Endothelial cell of umbilical vein (primary cell): ENCODE measurements at regions not wholly inside any gene's neighbourhood (a gene's known extent, or its start where the extent isn't known, plus 50 kb on each side); places are given as distances from the start of the nearest gene placed in this dataset. TPM values are rescaled to one million over a fixed set of nuclear protein-coding genes. Genes with fewer than 3 reads are reported as not detected.

Source experiments
- BruUV-seq: library from RNA; stranded (reverse); fragments of 400-500 nt; replicated peaks from 2 replicates; lab custom pipeline; 2021; lab: Mats Ljungman, UMichigan
- CTCF ChIA-PET: fragments of 300-600, 350-600 bp; sonication (Branson Sonifier 250); formaldehyde crosslinking; loops from one replicate; lab custom pipeline; 2021; ENCODE audit warnings: antibody characterized with exemption, inconsistent platforms; lab: Charles Lee
- POLR2A ChIA-PET: fragments of 300-600, 350-600 bp; sonication (Branson Sonifier 250); formaldehyde crosslinking; loops from one replicate; lab custom pipeline; 2021; ENCODE audit warnings: antibody characterized with exemption, inconsistent platforms; lab: Charles Lee
- DNase-seq: peaks from one replicate; pipeline ENCODE4 v3.0.0-alpha.2; 2011; ENCODE audit warnings: low read depth, low spot score
- FAIRE-seq: peaks from 2 replicates; lab custom pipeline; 2011; peaks lifted over from hg19 to GRCh38; lab: Jason Lieb, UNC
- H2AFZ ChIP-seq: 2 replicates; pipeline ENCODE4 v1.6.0; 2012; ENCODE audit warnings: low read depth, low read length, control low read depth, inconsistent platforms
- H3K27ac ChIP-seq: 2 replicates; pipeline ENCODE4 v1.5.1; 2011; ENCODE audit warnings: low read depth, mild to moderate bottlenecking, control low read depth, low read length, moderate library complexity; ENCODE audit not compliant: insufficient read depth
- H3K27me3 ChIP-seq, 2 experiments: 2 replicates each; pipeline versions ENCODE4 v1.6.0 to v1.6.1; 2011; ENCODE audit warnings: low read length in 2 of 2, mixed read lengths in 1 of 2; ENCODE audit not compliant: control insufficient read depth in 2 of 2, insufficient read depth in 2 of 2
- H3K36me3 ChIP-seq, 2 experiments: 2 replicates in 1 of 2; 3 replicates in 1 of 2; pipeline ENCODE4 v1.5.1; 2011; ENCODE audit warnings: low read length in 2 of 2, mild to moderate bottlenecking in 1 of 2, moderate library complexity in 1 of 2; ENCODE audit not compliant: control insufficient read depth in 2 of 2, insufficient read depth in 2 of 2; ENCODE audit errors: extremely low read depth in 1 of 2
- H3K4me1 ChIP-seq: 3 replicates; pipeline ENCODE4 v1.5.1; 2011; ENCODE audit warnings: mild to moderate bottlenecking, low read length; ENCODE audit not compliant: control insufficient read depth, insufficient read depth; ENCODE audit errors: extremely low read depth
- H3K4me2 ChIP-seq: 2 replicates; pipeline ENCODE4 v1.6.1; 2011; ENCODE audit warnings: low read length, control low read depth, mixed read lengths; ENCODE audit not compliant: insufficient read depth
- H3K4me3 ChIP-seq, 3 experiments: fragments of 200-600 bp in 1 of 3; sonication (generic), shearing (Covaris generic) in 1 of 3; replicated peaks in 1 of 3; 2 replicates each; pipeline ENCODE4 v1.5.1; 2011 to 2016; ENCODE audit warnings: control low read depth in 3 of 3, low read length in 3 of 3, mild to moderate bottlenecking in 2 of 3, inconsistent platforms in 1 of 3, low read depth in 1 of 3, moderate library complexity in 1 of 3; ENCODE audit not compliant: insufficient read depth in 1 of 3
- H3K79me2 ChIP-seq: 2 replicates; pipeline ENCODE4 v1.6.0; 2012; ENCODE audit warnings: low read length, inconsistent platforms; ENCODE audit not compliant: control insufficient read depth, insufficient read depth
- H3K9ac ChIP-seq: replicated peaks from 2 replicates; pipeline ENCODE3; 2011; ENCODE audit warnings: low read length, control low read depth; ENCODE audit not compliant: insufficient read depth; ENCODE audit errors: extremely low read depth
- H3K9me1 ChIP-seq: replicated peaks from 3 replicates; pipeline ENCODE4 v1.6.0; 2011; ENCODE audit warnings: mild to moderate bottlenecking, low read length; ENCODE audit not compliant: control insufficient read depth, insufficient read depth; ENCODE audit errors: extremely low read depth
- H3K9me3 ChIP-seq: replicated peaks from 2 replicates; pipeline ENCODE4 v1.5.1; 2012; ENCODE audit warnings: low read length, inconsistent platforms; ENCODE audit not compliant: control insufficient read depth, insufficient read depth
- H4K20me1 ChIP-seq: replicated peaks from 2 replicates; pipeline ENCODE3; 2011; ENCODE audit warnings: mild to moderate bottlenecking, low read length; ENCODE audit not compliant: control insufficient read depth, insufficient read depth; ENCODE audit errors: extremely low read depth
- EZH2 ChIP-seq: IDR thresholded peaks from 2 replicates; pipeline ENCODE4 v1.6.1; 2012; ENCODE audit warnings: borderline replicate concordance, low read depth, mild to moderate bottlenecking, moderate library complexity, low read length, inconsistent platforms; ENCODE audit not compliant: severe bottlenecking
- FOS ChIP-seq: IDR thresholded peaks from 2 replicates; pipeline ENCODE4 v1.6.1; 2011; ENCODE audit warnings: mild to moderate bottlenecking, low read length, moderate library complexity, borderline replicate concordance; ENCODE audit not compliant: insufficient read depth
- GATA2 ChIP-seq: IDR thresholded peaks from 2 replicates; pipeline ENCODE4 v1.7.0; 2011; ENCODE audit warnings: low read depth, mild to moderate bottlenecking, moderate library complexity, mixed read lengths, low read length; ENCODE audit not compliant: insufficient read length, insufficient read depth
- JUN ChIP-seq: IDR thresholded peaks from 2 replicates; pipeline ENCODE4 v1.6.1; 2011; ENCODE audit warnings: borderline replicate concordance, low read depth; ENCODE audit not compliant: insufficient read length, insufficient read depth
- MYC ChIP-seq: IDR thresholded peaks from one replicate; pipeline ENCODE4 v1.6.1; 2011; ENCODE audit warnings: mild to moderate bottlenecking, low read depth, low read length
- POLR2A ChIP-seq: IDR thresholded peaks from 2 replicates; pipeline ENCODE4 v1.6.1; 2012; ENCODE audit warnings: low read depth, mild to moderate bottlenecking, control low read depth, low read length
- POLR2AphosphoS5 ChIP-seq: IDR thresholded peaks from 2 replicates; pipeline ENCODE4 v1.6.1; 2012; ENCODE audit warnings: low read depth, mild to moderate bottlenecking, control low read depth, low read length, moderate library complexity; ENCODE audit not compliant: insufficient read depth
- dilution Hi-C: fragments of 300-500 bp; cut with MboI; formaldehyde crosslinking; loops from one replicate; pipeline ENCODE4 v1.15.0; 2019; ENCODE audit warnings: low sequenced_read_pairs; ENCODE audit not compliant: extremely low pct_ligation_motif_present
- intact Hi-C: fragments of 100-400 bp; cut with micrococcal nuclease; formaldehyde crosslinking; loops from one replicate; pipeline ENCODE4 v1.10.0; 2022
- small RNA-seq: library from RNA; depleted of rRNA; stranded (forward); fragments of <200 nt; gene quantifications from one replicate; pipeline ENCODE3, GENCODE V24; 2012; ENCODE audit warnings: low replicate concordance, low read depth; ENCODE audit not compliant: insufficient read depth, insufficient read length
- TF ChIP-seq, protein P1 (sequence below): IDR thresholded peaks from 2 replicates; pipeline ENCODE4 v1.6.1; 2011; ENCODE audit not compliant: insufficient read depth, insufficient read length
- TF ChIP-seq, protein P2 (sequence below), 2 donors: IDR thresholded peaks; 1 replicate in 1 of 2; 2 replicates in 1 of 2; pipeline ENCODE4 v1.5.1; 2011; ENCODE audit warnings: low read length in 2 of 2, mild to moderate bottlenecking in 2 of 2, moderate library complexity in 2 of 2, control low read depth in 1 of 2, inconsistent platforms in 1 of 2, low read depth in 1 of 2; ENCODE audit not compliant: insufficient read depth in 1 of 2; ENCODE audit errors: extremely low read depth in 1 of 2

DNA sequence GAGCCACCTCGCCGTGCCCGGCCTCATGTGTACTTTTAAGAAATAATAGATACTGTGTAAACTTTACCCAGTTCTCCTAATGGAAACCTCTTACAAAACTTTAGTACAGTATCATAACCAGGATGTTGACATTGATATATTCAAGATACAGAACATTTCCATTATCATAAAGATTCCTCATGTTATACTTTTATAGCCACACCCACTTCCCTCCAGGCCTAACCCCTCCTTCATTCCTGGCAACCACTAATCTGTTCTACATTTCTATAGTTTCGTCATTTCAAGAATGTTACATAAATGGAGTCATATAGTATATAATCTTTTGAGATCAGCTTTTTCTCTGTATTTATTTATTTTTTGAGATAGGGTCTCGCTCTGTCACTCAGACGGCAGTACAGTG is 52.6 kb upstream of the SALL4 start:
- Histone ChIP-seq H3K4me3 (no peak overlapping the region), H3K9ac (no peak overlapping the region), H3K9me1 (no peaks in the 10 kb centered on the region), H3K4me2 (no peak overlapping the region), H4K20me1 (no peaks in the 10 kb centered on the region), H3K27ac (no peak overlapping the region), H3K79me2 (no peaks in the 10 kb centered on the region), H3K36me3 (no peaks in the 10 kb centered on the region), H3K4me1 (no peaks in the 10 kb centered on the region), H3K27me3 (no peaks in the 10 kb centered on the region), H2AFZ (no peak overlapping the region), H3K9me3 (no peaks in the 10 kb centered on the region)
- DNase-seq (no peak), FAIRE-seq (no peak)
- intact Hi-C loops: no loop called here
- dilution Hi-C loops: no loop called here
- no peak for TF ChIP-seq EZH2
- no peak for TF ChIP-seq MYC
- TF ChIP-seq, protein P1, sequence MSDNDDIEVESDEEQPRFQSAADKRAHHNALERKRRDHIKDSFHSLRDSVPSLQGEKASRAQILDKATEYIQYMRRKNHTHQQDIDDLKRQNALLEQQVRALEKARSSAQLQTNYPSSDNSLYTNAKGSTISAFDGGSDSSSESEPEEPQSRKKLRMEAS: no peak
- TF ChIP-seq JUN: no peak
- TF ChIP-seq POLR2AphosphoS5: no peak
- TF ChIP-seq POLR2A: no peak
- TF ChIP-seq FOS: no peak
- no peak for TF ChIP-seq GATA2
- TF ChIP-seq, protein P2, sequence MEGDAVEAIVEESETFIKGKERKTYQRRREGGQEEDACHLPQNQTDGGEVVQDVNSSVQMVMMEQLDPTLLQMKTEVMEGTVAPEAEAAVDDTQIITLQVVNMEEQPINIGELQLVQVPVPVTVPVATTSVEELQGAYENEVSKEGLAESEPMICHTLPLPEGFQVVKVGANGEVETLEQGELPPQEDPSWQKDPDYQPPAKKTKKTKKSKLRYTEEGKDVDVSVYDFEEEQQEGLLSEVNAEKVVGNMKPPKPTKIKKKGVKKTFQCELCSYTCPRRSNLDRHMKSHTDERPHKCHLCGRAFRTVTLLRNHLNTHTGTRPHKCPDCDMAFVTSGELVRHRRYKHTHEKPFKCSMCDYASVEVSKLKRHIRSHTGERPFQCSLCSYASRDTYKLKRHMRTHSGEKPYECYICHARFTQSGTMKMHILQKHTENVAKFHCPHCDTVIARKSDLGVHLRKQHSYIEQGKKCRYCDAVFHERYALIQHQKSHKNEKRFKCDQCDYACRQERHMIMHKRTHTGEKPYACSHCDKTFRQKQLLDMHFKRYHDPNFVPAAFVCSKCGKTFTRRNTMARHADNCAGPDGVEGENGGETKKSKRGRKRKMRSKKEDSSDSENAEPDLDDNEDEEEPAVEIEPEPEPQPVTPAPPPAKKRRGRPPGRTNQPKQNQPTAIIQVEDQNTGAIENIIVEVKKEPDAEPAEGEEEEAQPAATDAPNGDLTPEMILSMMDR (IDR thresholded peaks at IDR 0.05; ENCODE audit: extremely low read depth in 1 of 2, insufficient read depth in 1 of 2, low read depth in 1 of 2, low read length in 2 of 2): no peak
- no TSS peak for BruUV-seq
- POLR2A ChIA-PET: no interaction called here
- CTCF ChIA-PET: interaction anchor here (0.6 to 1.1 kb wide), 2 partner anchors 10 to 14 kb away, joined by 3 read pairs; no protein-coding TSS in a partner anchor

Small RNAs in the stretch of these regions (small RNA-seq; reads per million reads assigned to genes)
- gene RNU6-347P (not detected), gene RNU7-6P (not detected)
